Skin of body (tissue), 1 donor: ENCODE measurements at regions not wholly inside any gene's neighbourhood (a gene's known extent, or its start where the extent isn't known, plus 50 kb on each side); places are given as distances from the start of the nearest gene placed in this dataset.
"Not testable (repeated sequence)": the region's sequence is repeated elsewhere in the genome, so short reads cannot be mapped to it uniquely, and the experiment has no call there.

ENCODE experiments used
- DNase-seq: peaks from one replicate; lab custom pipeline; 2025; lab: John Stamatoyannopoulos, UW

GRCh38 chr21:35754583-35754982, 305.7 kb downstream of the SETD4 start:
- no peak for DNase-seq

- DNase-seq = no peak
Measured at GRCh38 chr21:35753308-35753707, 307.0 kb downstream of the SETD4 start.

GRCh38 chr21:35751171-35751570, 309.2 kb downstream of the SETD4 start:
- DNase-seq = no peak

- DNase-seq = no peak
Measured at GRCh38 chr21:35749904-35750303, 310.4 kb downstream of the SETD4 start.

- DNase-seq = no peak
Measured at GRCh38 chr21:35748678-35749314, 311.5 kb downstream of the SETD4 start.

GRCh38 chr21:35743571-35743970, 316.8 kb downstream of the SETD4 start:
- no peak for DNase-seq

GRCh38 chr21:35738347-35738961, 321.9 kb downstream of the SETD4 start:
- DNase-seq = no peak

GRCh38 chr21:35737899-35738346, 322.4 kb downstream of the SETD4 start:
- DNase-seq = no peak

- DNase-seq = no peak
Measured at GRCh38 chr21:35737449-35737848, 322.9 kb downstream of the SETD4 start.

GRCh38 chr21:35732788-35733187, 327.5 kb downstream of the SETD4 start:
- DNase-seq = no peak

- no peak for DNase-seq
Measured at GRCh38 chr21:35730325-35730724, 330.0 kb downstream of the SETD4 start.

GRCh38 chr21:35727830-35728229, 332.5 kb downstream of the SETD4 start:
- no peak for DNase-seq

GRCh38 chr21:35724156-35724555, 336.2 kb downstream of the SETD4 start:
- no peak for DNase-seq

- no peak for DNase-seq
Measured at GRCh38 chr21:35721701-35722100, 338.6 kb downstream of the SETD4 start.

- DNase-seq = peak; percentile 56
Measured at GRCh38 chr21:35720208-35720731, 340.1 kb downstream of the SETD4 start.

- DNase-seq = no peak
Measured at GRCh38 chr21:35719080-35719479, 341.2 kb downstream of the SETD4 start.

- no peak for DNase-seq
Measured at GRCh38 chr21:35716876-35717565, 343.3 kb downstream of the SETD4 start.

GRCh38 chr21:35713914-35714313, 346.4 kb downstream of the SETD4 start:
- no peak for DNase-seq

GRCh38 chr21:35711661-35712060, 348.7 kb downstream of the SETD4 start:
- no peak for DNase-seq

- DNase-seq = no peak
Measured at GRCh38 chr21:35711213-35711612, 349.1 kb downstream of the SETD4 start.

GRCh38 chr21:35709990-35710389, 350.3 kb downstream of the SETD4 start:
- not testable (repeated sequence) for DNase-seq

- DNase-seq = no peak
Measured at GRCh38 chr21:35705888-35706287, 354.4 kb downstream of the SETD4 start.
